Stomach (tissue), 8 donors: ENCODE measurements at regions not wholly inside any gene's neighbourhood (a gene's known extent, or its start where the extent isn't known, plus 50 kb on each side); places are given as distances from the start of the nearest gene placed in this dataset.

ENCODE experiments used
- DNase-seq, 2 donors: peaks; one replicate each; pipeline versions ENCODE4 v3.0.0 to v3.0.0-alpha.2; 2013 to 2019
- H3K27ac ChIP-seq, 5 donors: fragments of 200-600 bp in 4 of 5; sonication (generic) in 4 of 5; one replicate each; pipeline ENCODE4 v1.5.1; 2013 to 2019; ENCODE audit warnings: mild to moderate bottlenecking in 1 of 5, moderate library complexity in 1 of 5
- H3K27me3 ChIP-seq, 3 donors: fragments of 200-600 bp; sonication (generic); one replicate each; pipeline ENCODE4 v1.5.1; 2017 to 2019; ENCODE audit warnings: mixed run types in 1 of 3
- H3K36me3 ChIP-seq, 4 donors: fragments of 200-600 bp; sonication (generic); 1 replicate in 3 of 4; 2 replicates in 1 of 4; pipeline ENCODE4 v1.5.1; 2016 to 2019
- H3K4me1 ChIP-seq, 4 donors: fragments of 200-600 bp; sonication (generic); one replicate each; pipeline ENCODE4 v1.5.1; 2016 to 2019
- H3K4me3 ChIP-seq, 4 donors: fragments of 200-600 bp; sonication (generic) in 3 of 4; one replicate each; pipeline ENCODE4 v1.5.1; 2016 to 2019; ENCODE audit warnings: mild to moderate bottlenecking in 1 of 4
- H3K9me3 ChIP-seq, 4 donors: fragments of 200-600 bp; sonication (generic); one replicate each; pipeline ENCODE4 v1.5.1; 2016 to 2019
- EP300 ChIP-seq: sonication (generic); formaldehyde crosslinking; IDR thresholded peaks from one replicate; pipeline ENCODE4 v1.6.1; 2017; ENCODE audit warnings: antibody characterized with exemption
- POLR2A ChIP-seq, 4 donors: fragments of 450-650 bp; IDR thresholded peaks; one replicate each; pipeline ENCODE4 v1.6.1; 2016; ENCODE audit warnings: antibody characterized with exemption in 4 of 4, control low read depth in 2 of 4, mild to moderate bottlenecking in 1 of 4, moderate library complexity in 1 of 4
- POLR2AphosphoS5 ChIP-seq, 3 donors: sonication (generic); formaldehyde crosslinking; IDR thresholded peaks; one replicate each; pipeline ENCODE4 v1.6.1; 2016; ENCODE audit warnings: antibody characterized with exemption in 3 of 3
- WGBS, 5 donors: extraction: QIAGEN DNeasy Blood & Tissue Kit in 3 of 5; methylation state at CpG; one replicate each; pipeline versions ENCODE4 v1.1.5 to v1.1.7; 2013 to 2018; 5-methylcytosine and 5-hydroxymethylcytosine counted together
- intact Hi-C: fragments of 100-400 bp; cut with DNase I; formaldehyde crosslinking; loops from one replicate; pipeline ENCODE4 v1.15.1; 2023; ENCODE audit warnings: low total_unique reads
- TF ChIP-seq, protein P1 (sequence below), 7 experiments: fragments of 450-650 bp in 4 of 7; fragments of 200-600 bp in 3 of 7; sonication (generic) in 3 of 7; IDR thresholded peaks; one replicate each; pipeline ENCODE4 v1.5.1; 2016 to 2019; ENCODE audit warnings: antibody characterized with exemption in 7 of 7, control low read depth in 2 of 7, mild to moderate bottlenecking in 1 of 7
- donor health status: healthy with polysubstance abuse.
- donor health status: Bipolar disorder and iron deficiency.
- donor health status: healthy.

DNA sequence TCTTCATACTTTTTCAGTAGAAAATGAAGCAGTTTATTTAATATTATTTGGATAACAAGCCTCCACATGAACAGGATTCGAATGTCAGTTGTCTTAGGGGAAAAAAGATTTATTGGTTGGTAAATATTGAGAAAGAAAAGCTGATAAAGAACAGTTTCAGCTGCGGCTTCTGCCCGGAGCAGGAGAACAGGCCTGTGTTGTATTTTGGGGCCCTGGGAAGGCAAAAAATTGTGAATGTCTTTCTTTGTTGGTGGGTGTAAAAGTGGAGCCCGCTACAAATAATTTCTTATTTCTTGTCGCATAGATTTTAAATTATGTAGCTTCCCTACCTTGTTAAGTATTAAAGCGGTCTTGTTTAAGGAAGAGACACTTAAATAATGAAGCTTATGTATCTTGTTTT is 90.5 kb upstream of the PAX1 start:
- Histone ChIP-seq H3K27me3 (peaks cover 0 to 25% (median 0%) of the 10 kb centered on the region in 3 donors), H3K9me3 (no peaks in the 10 kb centered on the region), H3K27ac (no peak overlapping the region), H3K4me1 (no peaks in the 10 kb centered on the region), H3K36me3 (no peaks in the 10 kb centered on the region), H3K4me3 (no peak overlapping the region)
- no peak for DNase-seq
- 40 to 62% (median 47%) methylated on average over 6 of the region's 6 CpGs for WGBS, 5 donors
- TF ChIP-seq POLR2AphosphoS5 (IDR thresholded peaks at IDR 0.05): no peak
- TF ChIP-seq, protein P1, sequence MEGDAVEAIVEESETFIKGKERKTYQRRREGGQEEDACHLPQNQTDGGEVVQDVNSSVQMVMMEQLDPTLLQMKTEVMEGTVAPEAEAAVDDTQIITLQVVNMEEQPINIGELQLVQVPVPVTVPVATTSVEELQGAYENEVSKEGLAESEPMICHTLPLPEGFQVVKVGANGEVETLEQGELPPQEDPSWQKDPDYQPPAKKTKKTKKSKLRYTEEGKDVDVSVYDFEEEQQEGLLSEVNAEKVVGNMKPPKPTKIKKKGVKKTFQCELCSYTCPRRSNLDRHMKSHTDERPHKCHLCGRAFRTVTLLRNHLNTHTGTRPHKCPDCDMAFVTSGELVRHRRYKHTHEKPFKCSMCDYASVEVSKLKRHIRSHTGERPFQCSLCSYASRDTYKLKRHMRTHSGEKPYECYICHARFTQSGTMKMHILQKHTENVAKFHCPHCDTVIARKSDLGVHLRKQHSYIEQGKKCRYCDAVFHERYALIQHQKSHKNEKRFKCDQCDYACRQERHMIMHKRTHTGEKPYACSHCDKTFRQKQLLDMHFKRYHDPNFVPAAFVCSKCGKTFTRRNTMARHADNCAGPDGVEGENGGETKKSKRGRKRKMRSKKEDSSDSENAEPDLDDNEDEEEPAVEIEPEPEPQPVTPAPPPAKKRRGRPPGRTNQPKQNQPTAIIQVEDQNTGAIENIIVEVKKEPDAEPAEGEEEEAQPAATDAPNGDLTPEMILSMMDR (IDR thresholded peaks at IDR 0.05): no peak
- no peak for TF ChIP-seq POLR2A (IDR thresholded peaks at IDR 0.05)
- no peak for TF ChIP-seq EP300
- intact Hi-C loops: no loop called here

DNA sequence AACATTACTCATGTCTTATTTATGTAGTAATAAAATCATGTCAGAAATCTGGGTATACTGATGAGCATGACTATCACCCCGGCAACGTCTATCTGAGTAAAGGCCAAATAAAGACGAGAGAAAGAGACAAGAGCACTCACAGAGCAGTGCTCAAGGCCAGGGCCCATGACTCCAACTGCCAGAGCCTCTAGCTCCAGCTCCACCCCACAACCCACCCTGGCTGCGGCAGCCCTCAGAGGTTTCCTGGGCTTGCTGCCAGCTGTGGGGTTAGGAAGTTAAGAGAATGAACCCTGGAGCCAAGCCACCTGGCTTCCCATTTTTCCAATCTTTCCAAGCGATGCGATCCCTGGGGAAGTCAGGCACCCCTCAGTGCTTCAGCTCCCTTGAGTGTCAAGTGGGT is 92.0 kb upstream of the PAX1 start:
- Histone ChIP-seq H3K4me3 (no peak overlapping the region), H3K9me3 (no peaks in the 10 kb centered on the region), H3K27ac (no peak overlapping the region), H3K36me3 (no peaks in the 10 kb centered on the region), H3K4me1 (no peaks in the 10 kb centered on the region), H3K27me3 (peaks cover 0 to 20% (median 0%) of the 10 kb centered on the region in 3 donors)
- intact Hi-C loops: no loop called here
- TF ChIP-seq, protein P1 (IDR thresholded peaks at IDR 0.05): no peak
- TF ChIP-seq POLR2AphosphoS5 (IDR thresholded peaks at IDR 0.05): no peak
- TF ChIP-seq POLR2A (IDR thresholded peaks at IDR 0.05): no peak
- no peak for TF ChIP-seq EP300
- DNase-seq: peak; percentile 26 to 48
- 17 to 44% (median 31%) methylated on average over 6 of the region's 6 CpGs for WGBS, 5 donors

DNA sequence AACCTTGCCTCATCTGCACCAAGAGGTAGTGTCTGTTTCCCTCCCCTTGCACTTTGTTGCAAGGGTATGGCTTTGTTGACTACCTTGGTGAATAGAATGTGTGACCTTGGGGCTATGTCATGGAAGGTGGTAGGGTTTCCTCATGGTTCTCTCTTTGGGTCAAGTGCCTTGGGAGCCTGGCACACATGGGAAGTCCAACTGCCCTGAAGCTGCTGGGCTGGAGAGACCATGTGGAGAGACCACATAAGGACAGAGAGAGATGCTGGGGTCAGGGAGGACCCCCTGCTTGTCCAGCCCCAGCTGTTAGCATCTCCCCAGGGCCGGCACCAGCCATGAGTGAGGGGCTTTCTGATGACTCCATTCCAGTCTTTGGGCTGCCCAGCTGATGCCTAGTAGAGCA is 95.5 kb upstream of the PAX1 start:
- no peak for DNase-seq
- Histone ChIP-seq H3K27ac (no peak overlapping the region), H3K36me3 (no peaks in the 10 kb centered on the region), H3K27me3 (peaks cover 0 to 32% (median 0%) of the 10 kb centered on the region in 3 donors), H3K4me1 (no peaks in the 10 kb centered on the region), H3K4me3 (no peak overlapping the region), H3K9me3 (peaks cover 0 to 15% (median 0%) of the 10 kb centered on the region in 4 donors)
- WGBS, 5 donors: 40 to 94% (median 83%) methylated on average over 1 of the region's 1 CpG
- no peak for TF ChIP-seq POLR2AphosphoS5 (IDR thresholded peaks at IDR 0.05)
- no peak for TF ChIP-seq POLR2A (IDR thresholded peaks at IDR 0.05)
- TF ChIP-seq, protein P1 (IDR thresholded peaks at IDR 0.05): no peak
- no peak for TF ChIP-seq EP300
- intact Hi-C loops: no loop called here

DNA sequence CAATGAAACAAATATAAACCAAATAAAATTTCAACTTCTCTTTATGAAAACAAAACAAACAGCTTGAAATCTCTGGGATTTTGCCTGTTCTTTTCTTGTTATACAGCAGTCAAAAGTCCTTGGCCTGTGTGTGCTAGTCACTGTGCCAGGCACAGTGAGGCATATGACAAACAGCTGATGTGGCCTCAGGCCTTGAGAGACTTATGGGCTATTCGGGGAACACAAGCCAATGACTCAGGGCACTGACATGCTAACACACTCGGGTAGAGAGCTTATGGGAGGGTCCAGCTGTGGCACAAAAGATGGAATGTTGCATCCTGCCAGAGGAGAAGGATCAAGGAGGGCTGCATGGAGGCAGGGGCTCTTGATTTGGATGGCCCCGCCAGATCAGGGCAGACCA is 95.4 kb upstream of the NKX2-2 start:
- no peak for DNase-seq
- WGBS, 5 donors: 49 to 68% (median 66%) methylated on average over 3 of the region's 3 CpGs
- TF ChIP-seq EP300 (no peak), POLR2AphosphoS5 (IDR thresholded peaks at IDR 0.05) (no peak), POLR2A (IDR thresholded peaks at IDR 0.05) (no peak)
- TF ChIP-seq, protein P1 (IDR thresholded peaks at IDR 0.05): no peak
- peaks cover 0 to 24% (median 0%) of the 10 kb centered on the region in 3 donors for H3K27me3 ChIP-seq
- no peak overlapping the region for H3K4me3 ChIP-seq
- peaks cover 0 to 15% (median 0%) of the 10 kb centered on the region in 4 donors for H3K9me3 ChIP-seq
- H3K27ac ChIP-seq: no peak overlapping the region
- no peaks in the 10 kb centered on the region for H3K4me1 ChIP-seq
- no peaks in the 10 kb centered on the region for H3K36me3 ChIP-seq
- intact Hi-C loops: no loop called here
